Peyer's patch (tissue), 4 donors: ENCODE measurements at regions not wholly inside any gene's neighbourhood (a gene's known extent, or its start where the extent isn't known, plus 50 kb on each side); places are given as distances from the start of the nearest gene placed in this dataset.

Experiments
- DNase-seq, 3 donors: peaks; one replicate each; pipeline ENCODE4 v3.0.0-alpha.2; 2017 to 2019
- H3K27ac ChIP-seq, 4 donors: fragments of 200-600 bp; sonication (generic); one replicate each; pipeline ENCODE4 v1.5.1; 2016 to 2019
- H3K27me3 ChIP-seq, 2 donors: fragments of 200-600 bp; sonication (generic); one replicate each; pipeline ENCODE4 v1.5.1; 2019
- H3K36me3 ChIP-seq, 3 donors: fragments of 200-600 bp; sonication (generic); one replicate each; pipeline ENCODE4 v1.5.1; 2016 to 2019
- H3K4me1 ChIP-seq, 4 donors: fragments of 200-600 bp; sonication (generic); one replicate each; pipeline ENCODE4 v1.5.1; 2016 to 2019
- H3K4me3 ChIP-seq, 4 donors: fragments of 200-600 bp; sonication (generic); 1 replicate in 3 of 4; 2 replicates in 1 of 4; pipeline ENCODE4 v1.5.1; 2016 to 2019; ENCODE audit warnings: mild to moderate bottlenecking in 1 of 4
- H3K9me3 ChIP-seq, 4 donors: fragments of 200-600 bp; sonication (generic); one replicate each; pipeline ENCODE4 v1.5.1; 2016 to 2019; ENCODE audit warnings: mild to moderate bottlenecking in 1 of 4
- POLR2A ChIP-seq, 2 donors: fragments of 450-650 bp; IDR thresholded peaks; one replicate each; pipeline ENCODE4 v1.5.1; 2017; ENCODE audit warnings: antibody characterized with exemption in 2 of 2, mild to moderate bottlenecking in 2 of 2, moderate library complexity in 2 of 2
- TF ChIP-seq, protein P1 (sequence below), 6 experiments: fragments of 450-650 bp in 4 of 6; fragments of 200-600 bp in 2 of 6; sonication (generic) in 1 of 6; IDR thresholded peaks; one replicate each; pipeline ENCODE4 v1.5.1; 2017 to 2019; ENCODE audit warnings: antibody characterized with exemption in 6 of 6, mild to moderate bottlenecking in 3 of 6, moderate library complexity in 1 of 6

DNA sequence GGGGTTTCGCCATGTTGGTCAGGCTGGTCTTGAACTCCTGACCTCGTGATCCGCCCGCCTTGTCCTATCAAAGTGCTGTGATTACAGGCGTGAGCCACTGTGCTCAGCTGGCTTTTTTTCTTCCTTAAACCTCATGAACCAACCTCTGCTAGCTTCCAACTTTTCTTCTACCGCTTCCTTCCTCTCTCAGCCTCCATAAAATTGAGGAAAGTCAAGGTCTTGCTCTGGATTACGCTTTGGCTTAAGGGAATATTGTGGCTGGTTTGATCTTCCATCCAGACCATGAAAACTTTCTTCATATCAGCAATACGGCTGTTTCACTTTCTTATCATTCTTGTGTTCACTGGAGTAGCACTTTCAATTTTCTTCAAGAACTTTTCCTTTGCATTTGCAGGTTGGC is 57.5 kb upstream of the SDK2 start:
- no peak for DNase-seq
- H3K9me3 ChIP-seq, result no peaks in the 10 kb centered on the region
- no peaks in the 10 kb centered on the region for H3K27me3 ChIP-seq
- no peak overlapping the region for H3K4me3 ChIP-seq
- H3K4me1 ChIP-seq, result no peaks in the 10 kb centered on the region
- no peaks in the 10 kb centered on the region for H3K36me3 ChIP-seq
- H3K27ac ChIP-seq, result no peak overlapping the region
- no peak for TF ChIP-seq POLR2A (IDR thresholded peaks at IDR 0.05)
- TF ChIP-seq, protein P1, sequence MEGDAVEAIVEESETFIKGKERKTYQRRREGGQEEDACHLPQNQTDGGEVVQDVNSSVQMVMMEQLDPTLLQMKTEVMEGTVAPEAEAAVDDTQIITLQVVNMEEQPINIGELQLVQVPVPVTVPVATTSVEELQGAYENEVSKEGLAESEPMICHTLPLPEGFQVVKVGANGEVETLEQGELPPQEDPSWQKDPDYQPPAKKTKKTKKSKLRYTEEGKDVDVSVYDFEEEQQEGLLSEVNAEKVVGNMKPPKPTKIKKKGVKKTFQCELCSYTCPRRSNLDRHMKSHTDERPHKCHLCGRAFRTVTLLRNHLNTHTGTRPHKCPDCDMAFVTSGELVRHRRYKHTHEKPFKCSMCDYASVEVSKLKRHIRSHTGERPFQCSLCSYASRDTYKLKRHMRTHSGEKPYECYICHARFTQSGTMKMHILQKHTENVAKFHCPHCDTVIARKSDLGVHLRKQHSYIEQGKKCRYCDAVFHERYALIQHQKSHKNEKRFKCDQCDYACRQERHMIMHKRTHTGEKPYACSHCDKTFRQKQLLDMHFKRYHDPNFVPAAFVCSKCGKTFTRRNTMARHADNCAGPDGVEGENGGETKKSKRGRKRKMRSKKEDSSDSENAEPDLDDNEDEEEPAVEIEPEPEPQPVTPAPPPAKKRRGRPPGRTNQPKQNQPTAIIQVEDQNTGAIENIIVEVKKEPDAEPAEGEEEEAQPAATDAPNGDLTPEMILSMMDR (IDR thresholded peaks at IDR 0.05), result no peak

DNA sequence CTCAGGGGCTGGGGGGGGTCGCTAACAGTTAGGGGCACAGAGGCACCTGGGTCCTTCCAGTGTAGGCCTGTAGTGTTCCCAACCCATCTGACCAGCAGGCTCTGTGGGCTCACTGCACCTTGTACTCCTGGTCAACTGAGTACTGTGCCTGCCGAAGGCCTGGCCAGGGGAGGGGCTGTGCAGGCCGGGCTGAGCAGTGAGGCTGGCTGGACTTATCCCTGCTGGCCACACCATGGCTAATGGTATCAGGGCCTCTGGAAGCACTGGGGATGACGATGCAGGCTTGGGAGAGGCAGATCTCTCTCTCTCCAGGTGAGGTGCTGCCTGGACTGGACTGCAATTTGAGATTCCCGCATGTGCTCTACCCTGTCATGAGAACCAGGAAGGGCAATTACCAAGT is 58.9 kb upstream of the SDK2 start:
- Histone ChIP-seq H3K36me3 (no peaks in the 10 kb centered on the region), H3K9me3 (no peaks in the 10 kb centered on the region), H3K27ac (no peak overlapping the region), H3K27me3 (no peaks in the 10 kb centered on the region), H3K4me3 (no peak overlapping the region), H3K4me1 (no peaks in the 10 kb centered on the region)
- TF ChIP-seq, protein P1 (IDR thresholded peaks at IDR 0.05), result no peak
- no peak for TF ChIP-seq POLR2A (IDR thresholded peaks at IDR 0.05)
- DNase-seq, result no peak

DNA sequence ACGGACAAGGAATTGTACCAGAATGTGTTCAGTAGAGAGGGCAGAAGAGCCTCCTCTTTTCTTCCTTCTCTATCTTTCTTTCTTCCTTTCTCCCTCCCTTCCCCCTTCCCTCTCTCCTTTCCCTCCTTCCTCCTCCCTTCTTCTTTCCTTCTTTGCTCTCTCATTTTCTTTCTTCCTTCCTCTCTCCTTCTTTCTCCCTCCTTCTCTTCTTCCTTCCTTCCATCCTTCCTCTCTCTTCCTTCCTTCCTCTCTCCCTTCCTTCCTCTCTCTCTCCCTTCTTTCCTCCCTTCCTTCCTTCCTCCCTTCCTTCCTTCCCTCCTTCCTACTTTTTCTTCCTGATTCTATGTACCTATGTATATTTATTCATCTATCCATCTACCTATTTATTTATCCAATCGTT is 59.7 kb upstream of the SDK2 start:
- Histone ChIP-seq H3K27me3 (no peaks in the 10 kb centered on the region), H3K4me1 (no peaks in the 10 kb centered on the region), H3K4me3 (no peak overlapping the region), H3K9me3 (no peaks in the 10 kb centered on the region), H3K36me3 (no peaks in the 10 kb centered on the region), H3K27ac (no peak overlapping the region)
- TF ChIP-seq POLR2A (IDR thresholded peaks at IDR 0.05), result no peak
- TF ChIP-seq, protein P1 (IDR thresholded peaks at IDR 0.05), result no peak
- no peak for DNase-seq

DNA sequence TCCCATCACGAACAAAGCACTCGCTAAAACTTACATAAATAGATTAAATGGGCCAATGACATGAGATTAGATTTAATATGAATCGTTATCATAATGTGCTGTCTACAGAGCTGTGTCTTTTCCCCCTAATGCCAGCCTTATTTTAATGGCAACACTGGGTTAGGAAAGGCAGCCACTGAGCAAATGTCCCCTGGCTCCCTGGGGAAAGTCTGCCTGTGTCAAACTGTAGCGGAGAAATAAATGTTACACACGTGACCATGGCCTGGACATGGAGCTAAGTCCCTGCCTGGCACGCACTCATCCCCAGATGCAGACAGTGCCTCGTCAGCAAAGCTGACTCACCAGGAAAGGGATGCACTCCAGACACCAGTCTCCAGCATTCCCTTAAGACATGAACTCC is 61.3 kb upstream of the SDK2 start:
- Histone ChIP-seq H3K27ac (no peak overlapping the region), H3K36me3 (no peaks in the 10 kb centered on the region), H3K4me1 (no peaks in the 10 kb centered on the region), H3K27me3 (no peaks in the 10 kb centered on the region), H3K4me3 (no peak overlapping the region), H3K9me3 (no peaks in the 10 kb centered on the region)
- TF ChIP-seq, protein P1 (IDR thresholded peaks at IDR 0.05), result no peak
- no peak for TF ChIP-seq POLR2A (IDR thresholded peaks at IDR 0.05)
- DNase-seq, result no peak

DNA sequence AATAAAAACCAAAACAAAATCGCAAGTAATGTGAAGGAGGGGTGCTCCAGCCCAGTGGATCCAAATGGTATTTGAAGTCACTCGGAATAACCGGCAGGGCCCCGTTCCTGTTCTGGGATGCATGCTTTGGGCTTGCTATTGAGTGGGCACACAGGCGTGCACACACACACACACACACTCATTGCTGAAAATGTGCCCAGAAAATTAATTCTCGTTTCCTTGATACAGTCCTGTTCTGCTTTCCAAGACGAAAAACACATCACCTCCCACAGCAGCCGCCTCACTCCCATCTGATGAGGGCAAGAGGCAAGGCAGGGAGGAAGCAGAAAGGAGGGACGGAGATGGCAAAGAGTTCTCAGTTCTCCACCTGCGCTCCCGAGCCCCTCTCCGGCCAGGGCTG is 62.2 kb upstream of the SDK2 start:
- no peak for DNase-seq
- no peak overlapping the region for H3K27ac ChIP-seq
- no peak for TF ChIP-seq POLR2A (IDR thresholded peaks at IDR 0.05)
- TF ChIP-seq, protein P1 (IDR thresholded peaks at IDR 0.05), result no peak

DNA sequence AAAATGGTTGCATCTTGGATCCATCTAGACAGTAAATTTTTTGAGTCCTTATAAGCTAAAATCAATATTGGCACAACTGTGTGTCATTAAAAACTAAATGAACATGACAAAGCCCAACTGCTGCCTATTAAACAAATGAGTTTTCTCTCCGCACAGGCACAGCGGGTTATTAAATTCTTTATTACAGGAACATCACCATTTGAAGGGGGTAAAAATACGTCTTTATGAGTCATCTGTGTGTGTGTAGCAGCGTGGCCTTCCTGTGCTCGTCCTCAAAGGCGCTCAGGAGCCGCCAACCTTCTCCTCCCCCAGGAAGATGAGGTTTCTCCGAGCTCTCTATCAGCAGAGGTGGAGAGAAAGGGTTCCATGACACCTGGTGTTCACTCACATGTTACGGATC is 62.6 kb upstream of the SDK2 start:
- DNase-seq, result no peak
- TF ChIP-seq, protein P1 (IDR thresholded peaks at IDR 0.05), result no peak
- TF ChIP-seq POLR2A (IDR thresholded peaks at IDR 0.05), result no peak
- peaks cover 0 to 10% (median 0%) of the 10 kb centered on the region in 4 donors for H3K4me1 ChIP-seq
- H3K36me3 ChIP-seq, result no peaks in the 10 kb centered on the region
- H3K27ac ChIP-seq, result no peak overlapping the region
- no peaks in the 10 kb centered on the region for H3K9me3 ChIP-seq
- H3K27me3 ChIP-seq, result no peaks in the 10 kb centered on the region
- no peak overlapping the region for H3K4me3 ChIP-seq

More for the DNA sequence above, 62.2 kb upstream of the SDK2 start:
- Histone ChIP-seq H3K4me1 (peaks cover 0 to 6% (median 0%) of the 10 kb centered on the region in 4 donors), H3K27me3 (no peaks in the 10 kb centered on the region), H3K36me3 (no peaks in the 10 kb centered on the region), H3K9me3 (no peaks in the 10 kb centered on the region), H3K4me3 (no peak overlapping the region)
